HEK293 (cell line): ENCODE measurements at regions not wholly inside any gene's neighbourhood (a gene's known extent, or its start where the extent isn't known, plus 50 kb on each side); places are given as distances from the start of the nearest gene placed in this dataset.

Experiments
- MZF1 ChIP-seq: fragments of 450-650 bp; formaldehyde crosslinking; IDR thresholded peaks from 2 replicates; pipeline ENCODE4 v1.5.1; 2017; ENCODE audit warnings: missing biosample characterization, missing genetic modification characterization, borderline replicate concordance
- TCF7L2 ChIP-seq: IDR thresholded peaks from 2 replicates; pipeline ENCODE4 v1.6.1; 2011; ENCODE audit warnings: low read depth, mild to moderate bottlenecking, inconsistent platforms, low read length, moderate library complexity, borderline replicate concordance
- YY1 ChIP-seq: fragments of 450-650 bp; formaldehyde crosslinking; IDR thresholded peaks from 2 replicates; pipeline ENCODE4 v1.5.1; 2018; ENCODE audit warnings: missing biosample characterization, missing genetic modification characterization
- ZNF121 ChIP-seq: fragments of 450-650 bp; formaldehyde crosslinking; IDR thresholded peaks from 2 replicates; pipeline ENCODE4 v1.5.1; 2016; ENCODE audit warnings: missing biosample characterization, missing genetic modification characterization
- TF ChIP-seq, protein P1 (sequence below): fragments of 450-650 bp; formaldehyde crosslinking; IDR thresholded peaks from 2 replicates; pipeline ENCODE4 v1.5.1; 2016; ENCODE audit warnings: missing biosample characterization, missing genetic modification characterization
- TF ChIP-seq, protein P2 (sequence below): fragments of 450-650 bp; IDR thresholded peaks from 2 replicates; pipeline ENCODE4 v1.5.1; 2018; ENCODE audit warnings: missing biosample characterization, mild to moderate bottlenecking, missing genetic modification characterization

DNA sequence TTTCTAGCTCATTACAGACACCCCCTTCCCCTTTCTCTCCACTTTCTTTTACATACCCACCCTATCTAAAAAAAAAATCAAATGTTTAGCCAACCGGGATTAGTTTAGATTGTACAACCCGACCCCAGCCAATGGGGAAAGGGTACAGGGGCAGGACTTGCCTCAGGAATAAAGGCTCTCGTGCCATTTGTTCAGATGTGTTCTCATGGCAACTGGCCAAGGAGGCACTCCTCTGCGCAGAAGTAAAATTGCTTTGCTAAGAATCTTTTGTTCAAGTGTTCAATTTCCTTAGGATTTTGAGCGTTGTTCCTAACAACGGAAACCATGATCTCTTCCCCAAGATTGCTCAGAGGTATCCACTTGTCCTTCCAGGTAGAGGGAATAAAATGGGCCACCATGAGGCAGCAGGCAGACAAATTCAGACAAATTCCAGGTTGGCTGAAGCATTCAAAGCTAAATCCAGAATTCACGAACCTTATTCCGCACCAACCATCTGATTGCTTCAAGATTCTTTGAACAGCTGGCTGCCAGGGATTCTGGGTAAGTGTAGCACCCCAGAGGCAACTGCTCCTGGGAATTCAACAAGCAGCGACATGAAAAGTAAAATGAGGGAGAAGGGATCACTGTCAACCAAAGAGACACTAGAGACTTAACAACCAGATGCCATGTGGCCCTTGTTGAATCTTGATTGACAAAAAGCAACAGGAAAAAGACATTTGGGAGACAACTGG is 431.8 kb downstream of the PREX1 start:
- TF ChIP-seq, protein P1, sequence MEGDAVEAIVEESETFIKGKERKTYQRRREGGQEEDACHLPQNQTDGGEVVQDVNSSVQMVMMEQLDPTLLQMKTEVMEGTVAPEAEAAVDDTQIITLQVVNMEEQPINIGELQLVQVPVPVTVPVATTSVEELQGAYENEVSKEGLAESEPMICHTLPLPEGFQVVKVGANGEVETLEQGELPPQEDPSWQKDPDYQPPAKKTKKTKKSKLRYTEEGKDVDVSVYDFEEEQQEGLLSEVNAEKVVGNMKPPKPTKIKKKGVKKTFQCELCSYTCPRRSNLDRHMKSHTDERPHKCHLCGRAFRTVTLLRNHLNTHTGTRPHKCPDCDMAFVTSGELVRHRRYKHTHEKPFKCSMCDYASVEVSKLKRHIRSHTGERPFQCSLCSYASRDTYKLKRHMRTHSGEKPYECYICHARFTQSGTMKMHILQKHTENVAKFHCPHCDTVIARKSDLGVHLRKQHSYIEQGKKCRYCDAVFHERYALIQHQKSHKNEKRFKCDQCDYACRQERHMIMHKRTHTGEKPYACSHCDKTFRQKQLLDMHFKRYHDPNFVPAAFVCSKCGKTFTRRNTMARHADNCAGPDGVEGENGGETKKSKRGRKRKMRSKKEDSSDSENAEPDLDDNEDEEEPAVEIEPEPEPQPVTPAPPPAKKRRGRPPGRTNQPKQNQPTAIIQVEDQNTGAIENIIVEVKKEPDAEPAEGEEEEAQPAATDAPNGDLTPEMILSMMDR, result no peak
- TF ChIP-seq, protein P2, sequence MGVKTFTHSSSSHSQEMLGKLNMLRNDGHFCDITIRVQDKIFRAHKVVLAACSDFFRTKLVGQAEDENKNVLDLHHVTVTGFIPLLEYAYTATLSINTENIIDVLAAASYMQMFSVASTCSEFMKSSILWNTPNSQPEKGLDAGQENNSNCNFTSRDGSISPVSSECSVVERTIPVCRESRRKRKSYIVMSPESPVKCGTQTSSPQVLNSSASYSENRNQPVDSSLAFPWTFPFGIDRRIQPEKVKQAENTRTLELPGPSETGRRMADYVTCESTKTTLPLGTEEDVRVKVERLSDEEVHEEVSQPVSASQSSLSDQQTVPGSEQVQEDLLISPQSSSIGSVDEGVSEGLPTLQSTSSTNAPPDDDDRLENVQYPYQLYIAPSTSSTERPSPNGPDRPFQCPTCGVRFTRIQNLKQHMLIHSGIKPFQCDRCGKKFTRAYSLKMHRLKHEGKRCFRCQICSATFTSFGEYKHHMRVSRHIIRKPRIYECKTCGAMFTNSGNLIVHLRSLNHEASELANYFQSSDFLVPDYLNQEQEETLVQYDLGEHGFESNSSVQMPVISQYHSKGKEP, result no peak
- TF ChIP-seq YY1 (no peak), TCF7L2 (no peak), MZF1 (tag by site-specific recombination) (no peak), ZNF121 (no peak)
